ENCODE measurements at regions not wholly inside any gene's neighbourhood (a gene's known extent, or its start where the extent isn't known, plus 50 kb on each side); places are given as distances from the start of the nearest gene placed in this dataset.

DNA sequence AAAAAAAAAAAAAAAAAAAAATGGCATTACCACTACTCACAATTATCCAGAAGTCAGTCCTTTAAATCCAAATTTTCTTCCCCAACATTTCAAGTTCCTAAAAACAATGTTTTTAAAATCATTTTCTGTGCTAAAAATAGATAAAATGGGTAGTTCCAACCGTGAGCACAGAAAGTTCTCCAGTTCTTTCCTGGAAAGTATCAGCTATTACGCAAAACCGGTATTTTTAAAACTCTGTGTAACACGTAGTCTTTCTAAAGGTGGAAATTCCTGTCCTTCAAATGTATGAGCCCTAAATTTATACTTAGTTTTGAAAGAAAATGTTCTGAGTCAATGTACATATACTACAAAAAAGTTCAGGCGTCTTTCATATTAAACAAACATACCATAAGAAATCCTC lies 83.5 kb upstream of the SCAF8 start:
- Histone ChIP-seq H3K27me3 (ENCODE audit: control insufficient read depth, low read length) (peaks cover 4% of the 10 kb centered on the region), H3K36me3 (ENCODE audit: control insufficient read depth, low read length) (no peaks in the 10 kb centered on the region), H3K79me2 (ENCODE audit: control insufficient read depth, low read length) (no peaks in the 10 kb centered on the region), H3K4me2 (ENCODE audit: low read length) (no peak overlapping the region), H3K9me2 (replicated peaks; ENCODE audit: control insufficient read depth, low read length) (no peaks in the 10 kb centered on the region), H3K4me1 (ENCODE audit: control insufficient read depth, low read length) (no peaks in the 10 kb centered on the region), H3K27ac (ENCODE audit: low read depth, low read length) (no peak overlapping the region), H3F3A (ENCODE audit: control insufficient read depth, insufficient read depth) (no peaks in the 10 kb centered on the region), H3K4me3 (ENCODE audit: low read length) (no peak overlapping the region), H3K9me3 (ENCODE audit: control insufficient read depth, insufficient read depth, low read length) (no peaks in the 10 kb centered on the region), H4K20me1 (ENCODE audit: control insufficient read depth, insufficient read depth, low read depth, low read length) (no peaks in the 10 kb centered on the region)
- TF ChIP-seq EZH2phosphoT487 (IDR thresholded peaks at IDR 0.05; ENCODE audit: borderline replicate concordance, low read length), result no peak
- TF ChIP-seq CTCF (IDR thresholded peaks at IDR 0.05; ENCODE audit: low read depth, low read length, poor library complexity, severe bottlenecking), result no peak

GRCh38 chr6:154650351-154650750 lies 82.9 kb upstream of the SCAF8 start:
- Histone ChIP-seq H3K4me1 (ENCODE audit: control insufficient read depth, low read length) (no peaks in the 10 kb centered on the region), H3K27me3 (ENCODE audit: control insufficient read depth, low read length) (peaks cover 4% of the 10 kb centered on the region), H3K4me3 (ENCODE audit: low read length) (no peak overlapping the region), H3K9me2 (replicated peaks; ENCODE audit: control insufficient read depth, low read length) (no peaks in the 10 kb centered on the region), H4K20me1 (ENCODE audit: control insufficient read depth, insufficient read depth, low read depth, low read length) (no peaks in the 10 kb centered on the region), H3K4me2 (ENCODE audit: low read length) (no peak overlapping the region), H3F3A (ENCODE audit: control insufficient read depth, insufficient read depth) (no peaks in the 10 kb centered on the region), H3K9me3 (ENCODE audit: control insufficient read depth, insufficient read depth, low read length) (no peaks in the 10 kb centered on the region), H3K79me2 (ENCODE audit: control insufficient read depth, low read length) (no peaks in the 10 kb centered on the region), H3K36me3 (ENCODE audit: control insufficient read depth, low read length) (no peaks in the 10 kb centered on the region), H3K27ac (ENCODE audit: low read depth, low read length) (no peak overlapping the region)
- TF ChIP-seq CTCF (IDR thresholded peaks at IDR 0.05; ENCODE audit: low read depth, low read length, poor library complexity, severe bottlenecking), result no peak
- no peak for TF ChIP-seq EZH2phosphoT487 (IDR thresholded peaks at IDR 0.05; ENCODE audit: borderline replicate concordance, low read length)

DNA sequence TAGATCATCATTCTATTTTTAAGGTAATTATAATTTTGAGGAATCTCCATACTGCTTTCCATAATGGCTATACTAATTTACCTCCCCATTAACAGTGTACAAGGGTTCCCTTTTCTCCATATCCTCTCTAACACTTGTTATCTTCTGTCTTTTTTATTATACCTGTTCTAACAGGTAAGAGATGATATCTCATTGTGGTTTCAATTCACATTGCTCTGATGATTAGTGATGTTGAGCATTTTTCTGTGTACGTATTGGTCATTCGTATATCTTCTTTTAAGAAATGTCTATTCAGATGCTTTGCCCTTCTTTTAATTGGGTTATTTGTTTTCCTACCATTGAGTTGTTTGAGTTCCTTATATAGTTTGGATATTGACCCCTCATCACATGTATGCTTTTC lies 81.6 kb upstream of the SCAF8 start:
- no peak overlapping the region for H3K4me3 ChIP-seq (ENCODE audit: low read length)
- H3F3A ChIP-seq (ENCODE audit: control insufficient read depth, insufficient read depth), result no peaks in the 10 kb centered on the region
- no peak overlapping the region for H3K4me2 ChIP-seq (ENCODE audit: low read length)
- no peaks in the 10 kb centered on the region for H4K20me1 ChIP-seq (ENCODE audit: control insufficient read depth, insufficient read depth, low read depth, low read length)
- H3K4me1 ChIP-seq (ENCODE audit: control insufficient read depth, low read length), result no peaks in the 10 kb centered on the region
- H3K27me3 ChIP-seq (ENCODE audit: control insufficient read depth, low read length), result no peaks in the 10 kb centered on the region
- no peaks in the 10 kb centered on the region for H3K9me3 ChIP-seq (ENCODE audit: control insufficient read depth, insufficient read depth, low read length)
- no peak overlapping the region for H3K27ac ChIP-seq (ENCODE audit: low read depth, low read length)
- no peaks in the 10 kb centered on the region for H3K9me2 ChIP-seq (replicated peaks; ENCODE audit: control insufficient read depth, low read length)
- no peaks in the 10 kb centered on the region for H3K36me3 ChIP-seq (ENCODE audit: control insufficient read depth, low read length)
- TF ChIP-seq CTCF (IDR thresholded peaks at IDR 0.05; ENCODE audit: low read depth, low read length, poor library complexity, severe bottlenecking) (no peak), EZH2phosphoT487 (IDR thresholded peaks at IDR 0.05; ENCODE audit: borderline replicate concordance, low read length) (no peak)
- H3K79me2 ChIP-seq (ENCODE audit: control insufficient read depth, low read length), result no peaks in the 10 kb centered on the region

DNA sequence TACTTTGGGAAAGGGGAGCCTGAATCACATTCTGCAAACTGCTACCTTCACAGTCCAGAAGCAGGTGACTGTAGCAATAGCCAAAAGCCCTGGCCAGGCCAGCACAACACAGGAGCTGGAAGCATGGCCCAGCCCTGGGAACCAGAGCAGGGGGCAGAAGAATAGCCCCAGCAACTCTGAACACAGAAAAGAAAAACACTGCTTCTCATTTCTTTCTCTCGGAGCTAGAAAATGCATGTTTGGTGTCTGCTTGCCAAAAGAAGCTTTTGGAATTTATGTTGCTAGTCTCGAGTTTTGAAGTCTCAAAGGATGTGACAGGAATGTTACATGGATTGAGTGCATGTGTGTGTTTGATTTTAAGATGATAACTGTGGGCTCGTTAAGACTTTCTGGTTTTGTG lies 79.8 kb upstream of the SCAF8 start:
- H3K9me2 ChIP-seq (replicated peaks; ENCODE audit: control insufficient read depth, low read length), result no peaks in the 10 kb centered on the region
- H4K20me1 ChIP-seq (ENCODE audit: control insufficient read depth, insufficient read depth, low read depth, low read length), result no peaks in the 10 kb centered on the region
- no peaks in the 10 kb centered on the region for H3K9me3 ChIP-seq (ENCODE audit: control insufficient read depth, insufficient read depth, low read length)
- H3K79me2 ChIP-seq (ENCODE audit: control insufficient read depth, low read length), result no peaks in the 10 kb centered on the region
- no peak overlapping the region for H3K4me3 ChIP-seq (ENCODE audit: low read length)
- no peak overlapping the region for H3K27ac ChIP-seq (ENCODE audit: low read depth, low read length)
- TF ChIP-seq CTCF (IDR thresholded peaks at IDR 0.05; ENCODE audit: low read depth, low read length, poor library complexity, severe bottlenecking) (no peak), EZH2phosphoT487 (IDR thresholded peaks at IDR 0.05; ENCODE audit: borderline replicate concordance, low read length) (no peak)
- H3F3A ChIP-seq (ENCODE audit: control insufficient read depth, insufficient read depth), result no peaks in the 10 kb centered on the region
- H3K36me3 ChIP-seq (ENCODE audit: control insufficient read depth, low read length), result no peaks in the 10 kb centered on the region
- H3K27me3 ChIP-seq (ENCODE audit: control insufficient read depth, low read length), result no peaks in the 10 kb centered on the region
- H3K4me1 ChIP-seq (ENCODE audit: control insufficient read depth, low read length), result no peaks in the 10 kb centered on the region
- no peak overlapping the region for H3K4me2 ChIP-seq (ENCODE audit: low read length)
